ENCODE measurements at regions not wholly inside any gene's neighbourhood (a gene's known extent, or its start where the extent isn't known, plus 50 kb on each side); places are given as distances from the start of the nearest gene placed in this dataset.

DNA sequence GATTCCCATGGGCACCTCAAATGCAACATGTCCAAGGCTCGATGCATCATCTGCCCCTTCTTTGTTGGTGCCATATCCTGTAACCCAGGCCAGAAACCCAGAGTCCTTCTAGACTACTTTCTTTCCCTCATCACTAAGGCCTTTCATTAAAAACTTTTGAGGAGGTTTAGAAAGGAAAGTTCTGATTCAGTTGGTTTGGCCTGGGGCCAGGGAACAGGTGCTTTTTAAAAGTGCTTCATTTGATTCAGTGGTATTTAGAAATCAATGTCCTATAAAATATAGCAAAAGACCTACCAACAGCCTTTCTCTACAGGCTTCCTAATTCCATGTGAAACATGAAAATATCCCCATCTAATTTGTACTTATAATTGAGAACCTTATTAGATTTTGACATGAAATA, 341.9 kb upstream of the RORA start:
- Histone ChIP-seq H3K27me3 (ENCODE audit: low read depth, low read length) (no peaks in the 10 kb centered on the region), H3K36me3 (ENCODE audit: control insufficient read depth in 1 of 2, insufficient read depth in 2 of 2, low read length in 2 of 2) (no peaks in the 10 kb centered on the region), H3K9me3 (ENCODE audit: control insufficient read depth in 1 of 2, low read length in 2 of 2) (no peaks in the 10 kb centered on the region), H3K4me1 (ENCODE audit: control insufficient read depth in 1 of 2, insufficient read depth in 2 of 2, low read length in 2 of 2) (no peaks in the 10 kb centered on the region), H3K4me3 (ENCODE audit: low read depth in 1 of 2, low read length in 2 of 2) (no peak overlapping the region), H3K27ac (ENCODE audit: low read length) (no peak overlapping the region)

DNA sequence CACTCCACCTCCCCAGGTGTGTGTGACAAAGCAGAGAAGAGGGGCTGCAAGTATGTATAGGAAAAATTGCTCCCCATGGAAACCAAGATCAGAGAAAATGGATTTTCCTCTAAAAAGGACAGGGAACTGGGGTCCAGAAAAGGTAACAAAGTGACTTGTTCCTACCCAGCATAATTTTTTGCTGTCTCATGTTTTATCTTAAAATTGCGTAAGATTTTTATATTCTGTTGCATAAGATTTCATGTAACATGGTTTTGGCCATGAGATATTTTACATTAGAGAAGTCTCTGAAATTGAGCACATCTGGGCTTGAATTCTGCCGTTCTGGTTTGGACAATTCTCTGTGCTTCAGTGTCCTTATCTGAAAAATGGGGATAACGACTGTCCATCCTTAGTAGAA, 335.7 kb upstream of the RORA start:
- Histone ChIP-seq H3K9me3 (ENCODE audit: control insufficient read depth in 1 of 2, low read length in 2 of 2) (no peaks in the 10 kb centered on the region), H3K4me1 (ENCODE audit: control insufficient read depth in 1 of 2, insufficient read depth in 2 of 2, low read length in 2 of 2) (no peaks in the 10 kb centered on the region)

DNA sequence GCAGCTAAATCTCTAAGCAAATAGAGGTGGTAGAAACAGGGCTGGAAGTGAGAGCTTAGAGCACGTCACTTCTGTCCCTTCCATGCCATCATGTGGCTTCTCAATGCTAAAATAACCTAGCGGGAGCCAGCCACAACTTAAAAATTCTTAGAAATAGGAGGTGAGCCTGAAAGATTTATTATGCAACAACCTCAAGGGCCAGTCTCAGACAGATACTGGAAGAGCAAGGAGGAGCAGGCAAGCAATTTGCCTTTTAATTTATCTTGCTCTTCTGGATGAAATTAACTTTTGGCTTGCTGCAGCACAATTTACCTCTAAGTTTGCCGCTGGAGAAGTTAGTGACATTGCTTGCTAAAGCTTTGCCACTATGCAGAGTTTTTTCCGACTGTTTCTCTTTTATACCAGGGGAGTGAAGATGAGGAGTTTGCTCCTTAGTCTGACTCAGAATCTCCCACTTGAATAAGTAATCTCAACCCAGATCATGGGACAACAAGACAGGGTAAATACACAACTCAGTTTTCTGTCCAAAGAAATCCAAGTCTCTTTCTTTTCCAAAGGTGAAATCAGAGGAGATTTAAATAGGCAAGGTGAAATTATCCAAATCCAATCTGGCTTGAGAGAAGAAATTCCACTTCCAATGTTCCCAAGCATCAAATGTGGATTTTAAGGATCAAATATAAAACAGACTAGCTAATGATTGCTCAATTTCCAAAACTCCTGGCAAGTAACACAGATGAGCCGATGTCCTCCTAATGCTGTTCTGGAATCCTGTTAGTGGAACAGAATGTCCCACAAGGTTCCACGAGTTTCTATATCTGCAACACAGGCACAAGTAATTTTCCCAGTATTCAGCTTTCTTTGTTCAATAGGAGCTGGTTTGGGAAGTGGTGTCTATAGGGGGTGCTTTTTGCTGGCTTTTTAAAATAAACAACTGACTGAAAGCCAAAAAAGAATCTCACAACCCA, 329.4 kb upstream of the RORA start:
- Histone ChIP-seq H3K4me3 (ENCODE audit: low read depth in 1 of 2, low read length in 2 of 2) (no peak overlapping the region), H3K36me3 (ENCODE audit: control insufficient read depth in 1 of 2, insufficient read depth in 2 of 2, low read length in 2 of 2) (no peaks in the 10 kb centered on the region), H3K27ac (ENCODE audit: low read length) (no peak overlapping the region), H3K9me3 (ENCODE audit: control insufficient read depth in 1 of 2, low read length in 2 of 2) (no peaks in the 10 kb centered on the region), H3K4me1 (ENCODE audit: control insufficient read depth in 1 of 2, insufficient read depth in 2 of 2, low read length in 2 of 2) (no peaks in the 10 kb centered on the region), H3K27me3 (ENCODE audit: low read depth, low read length) (no peaks in the 10 kb centered on the region)

More for the DNA sequence above, 335.7 kb upstream of the RORA start:
- H3K27ac ChIP-seq (ENCODE audit: low read length): no peak overlapping the region
- H3K27me3 ChIP-seq (ENCODE audit: low read depth, low read length): no peaks in the 10 kb centered on the region
- H3K36me3 ChIP-seq (ENCODE audit: control insufficient read depth in 1 of 2, insufficient read depth in 2 of 2, low read length in 2 of 2): no peaks in the 10 kb centered on the region
- no peak overlapping the region for H3K4me3 ChIP-seq (ENCODE audit: low read depth in 1 of 2, low read length in 2 of 2)

DNA sequence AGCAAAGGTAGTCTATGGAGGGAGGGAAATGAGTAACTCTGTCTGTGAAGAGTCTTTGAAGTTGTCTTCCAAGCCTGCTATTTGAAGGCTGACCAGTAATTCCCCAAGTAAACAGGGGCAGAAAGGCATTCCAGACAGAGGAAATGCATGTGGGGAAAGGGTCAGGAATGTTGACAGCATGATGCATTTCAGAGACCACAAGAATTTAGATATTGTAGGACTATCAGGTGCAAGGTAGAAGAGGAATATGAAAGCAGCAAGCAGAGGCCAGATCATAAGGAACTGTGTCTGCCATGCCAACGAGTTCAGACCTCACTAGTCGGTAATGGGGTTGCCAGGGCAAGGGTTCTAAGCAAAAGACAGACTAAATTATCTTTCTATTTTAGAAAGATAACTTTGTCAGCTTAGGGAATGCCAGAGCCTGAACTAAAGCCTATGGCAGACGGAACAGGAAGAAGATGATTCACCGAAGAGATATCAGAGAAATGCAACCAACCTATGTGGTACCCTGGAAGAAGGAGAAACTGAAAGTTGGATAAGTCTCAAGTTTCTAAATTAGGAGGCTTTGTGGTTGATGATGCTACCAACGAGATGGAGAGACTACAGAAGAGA, 327.0 kb upstream of the RORA start:
- Histone ChIP-seq H3K9me3 (ENCODE audit: control insufficient read depth in 1 of 2, low read length in 2 of 2) (no peaks in the 10 kb centered on the region), H3K36me3 (ENCODE audit: control insufficient read depth in 1 of 2, insufficient read depth in 2 of 2, low read length in 2 of 2) (no peaks in the 10 kb centered on the region), H3K27me3 (ENCODE audit: low read depth, low read length) (no peaks in the 10 kb centered on the region), H3K4me1 (ENCODE audit: control insufficient read depth in 1 of 2, insufficient read depth in 2 of 2, low read length in 2 of 2) (no peaks in the 10 kb centered on the region), H3K27ac (ENCODE audit: low read length) (no peak overlapping the region), H3K4me3 (ENCODE audit: low read depth in 1 of 2, low read length in 2 of 2) (no peak overlapping the region)

DNA sequence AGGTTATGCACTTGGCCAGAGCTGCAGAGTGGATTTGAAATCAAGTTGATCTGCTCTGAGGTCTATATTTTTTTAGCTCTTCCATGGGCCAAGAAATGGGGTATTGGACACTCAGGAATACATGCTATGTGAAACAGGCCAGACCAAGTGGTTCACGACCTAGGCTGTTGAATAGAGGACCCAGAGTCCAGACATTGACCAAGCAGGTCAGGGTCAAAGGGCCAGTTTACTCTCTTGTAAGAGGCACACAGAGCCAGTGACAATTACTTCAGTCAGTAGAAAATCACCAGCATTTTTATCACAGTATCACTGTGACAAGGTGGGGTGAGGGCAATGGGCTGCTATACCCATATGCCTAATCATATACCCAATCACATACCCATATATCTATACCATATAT, 320.6 kb upstream of the RORA start:
- Histone ChIP-seq H3K4me3 (ENCODE audit: low read depth in 1 of 2, low read length in 2 of 2) (no peak overlapping the region), H3K9me3 (ENCODE audit: control insufficient read depth in 1 of 2, low read length in 2 of 2) (no peaks in the 10 kb centered on the region), H3K4me1 (ENCODE audit: control insufficient read depth in 1 of 2, insufficient read depth in 2 of 2, low read length in 2 of 2) (no peaks in the 10 kb centered on the region), H3K36me3 (ENCODE audit: control insufficient read depth in 1 of 2, insufficient read depth in 2 of 2, low read length in 2 of 2) (no peaks in the 10 kb centered on the region), H3K27me3 (ENCODE audit: low read depth, low read length) (no peaks in the 10 kb centered on the region), H3K27ac (ENCODE audit: low read length) (no peak overlapping the region)

DNA sequence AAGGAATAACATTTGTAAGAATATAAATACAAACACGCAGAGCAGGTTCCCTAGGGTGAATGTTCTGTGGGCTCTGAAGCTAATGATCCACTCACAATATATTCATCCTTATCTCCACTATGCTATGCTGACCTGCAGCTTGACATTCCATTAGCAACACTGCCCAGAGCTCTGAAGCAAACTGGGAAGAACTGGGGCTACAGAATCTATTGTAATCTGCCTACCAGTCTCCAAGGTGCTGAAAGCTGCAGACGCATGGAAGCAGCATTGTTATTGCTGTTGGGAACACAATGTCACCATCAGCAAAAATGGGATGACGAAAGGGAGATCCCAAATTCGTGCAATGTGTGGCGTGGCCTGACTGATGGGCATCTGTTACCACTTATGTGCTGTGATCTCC, 316.7 kb upstream of the RORA start:
- no peaks in the 10 kb centered on the region for H3K4me1 ChIP-seq (ENCODE audit: control insufficient read depth in 1 of 2, insufficient read depth in 2 of 2, low read length in 2 of 2)

DNA sequence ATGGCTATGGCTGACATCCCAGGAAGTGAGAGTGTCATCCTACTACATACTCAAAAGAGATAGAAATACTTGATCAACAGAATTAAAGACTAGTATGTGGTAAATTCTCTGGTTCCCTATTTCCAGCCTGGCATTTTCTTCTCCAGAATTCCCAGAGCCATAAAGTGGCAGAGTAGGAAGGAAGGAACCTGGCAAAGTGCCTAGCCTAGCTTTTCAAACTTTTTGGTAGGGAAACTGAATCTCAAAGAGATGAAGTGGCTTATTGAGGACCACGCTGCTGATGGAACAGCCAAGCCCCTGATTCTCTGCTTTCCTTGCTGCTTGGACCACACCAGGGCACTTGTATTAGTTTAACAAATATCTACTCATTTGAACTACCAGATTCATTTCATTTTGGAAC, 312.4 kb upstream of the RORA start:
- Histone ChIP-seq H3K27me3 (ENCODE audit: low read depth, low read length) (no peaks in the 10 kb centered on the region), H3K9me3 (ENCODE audit: control insufficient read depth in 1 of 2, low read length in 2 of 2) (no peaks in the 10 kb centered on the region), H3K27ac (ENCODE audit: low read length) (no peak overlapping the region), H3K4me1 (ENCODE audit: control insufficient read depth in 1 of 2, insufficient read depth in 2 of 2, low read length in 2 of 2) (no peaks in the 10 kb centered on the region), H3K36me3 (ENCODE audit: control insufficient read depth in 1 of 2, insufficient read depth in 2 of 2, low read length in 2 of 2) (no peaks in the 10 kb centered on the region), H3K4me3 (ENCODE audit: low read depth in 1 of 2, low read length in 2 of 2) (no peak overlapping the region)

More for the DNA sequence above, 316.7 kb upstream of the RORA start:
- Histone ChIP-seq H3K27me3 (ENCODE audit: low read depth, low read length) (no peaks in the 10 kb centered on the region), H3K9me3 (ENCODE audit: control insufficient read depth in 1 of 2, low read length in 2 of 2) (no peaks in the 10 kb centered on the region), H3K4me3 (ENCODE audit: low read depth in 1 of 2, low read length in 2 of 2) (no peak overlapping the region), H3K27ac (ENCODE audit: low read length) (no peak overlapping the region), H3K36me3 (ENCODE audit: control insufficient read depth in 1 of 2, insufficient read depth in 2 of 2, low read length in 2 of 2) (no peaks in the 10 kb centered on the region)

DNA sequence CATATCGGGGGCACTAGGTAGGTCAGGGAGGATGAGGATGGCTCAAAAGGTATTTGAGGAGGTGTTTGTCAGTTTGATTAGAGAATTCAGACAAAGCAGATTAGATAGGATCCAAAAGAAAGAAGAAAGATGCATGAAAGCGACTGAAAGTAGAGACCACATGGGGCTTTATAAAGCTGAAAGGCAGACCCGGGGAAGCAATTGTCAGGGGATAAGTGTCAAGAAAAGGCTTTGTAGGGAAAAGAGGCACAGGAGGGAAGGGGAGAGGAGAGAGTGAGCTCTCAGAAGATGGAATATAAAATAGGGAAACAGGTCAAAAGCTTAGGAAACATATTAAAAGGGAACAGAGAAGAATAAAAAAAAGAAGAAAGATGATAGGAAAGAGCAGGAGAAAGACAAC, 308.2 kb upstream of the RORA start:
- Histone ChIP-seq H3K4me1 (ENCODE audit: control insufficient read depth in 1 of 2, insufficient read depth in 2 of 2, low read length in 2 of 2) (no peaks in the 10 kb centered on the region), H3K9me3 (ENCODE audit: control insufficient read depth in 1 of 2, low read length in 2 of 2) (no peaks in the 10 kb centered on the region), H3K27ac (ENCODE audit: low read length) (no peak overlapping the region), H3K4me3 (ENCODE audit: low read depth in 1 of 2, low read length in 2 of 2) (no peak overlapping the region), H3K27me3 (ENCODE audit: low read depth, low read length) (no peaks in the 10 kb centered on the region), H3K36me3 (ENCODE audit: control insufficient read depth in 1 of 2, insufficient read depth in 2 of 2, low read length in 2 of 2) (no peaks in the 10 kb centered on the region)

DNA sequence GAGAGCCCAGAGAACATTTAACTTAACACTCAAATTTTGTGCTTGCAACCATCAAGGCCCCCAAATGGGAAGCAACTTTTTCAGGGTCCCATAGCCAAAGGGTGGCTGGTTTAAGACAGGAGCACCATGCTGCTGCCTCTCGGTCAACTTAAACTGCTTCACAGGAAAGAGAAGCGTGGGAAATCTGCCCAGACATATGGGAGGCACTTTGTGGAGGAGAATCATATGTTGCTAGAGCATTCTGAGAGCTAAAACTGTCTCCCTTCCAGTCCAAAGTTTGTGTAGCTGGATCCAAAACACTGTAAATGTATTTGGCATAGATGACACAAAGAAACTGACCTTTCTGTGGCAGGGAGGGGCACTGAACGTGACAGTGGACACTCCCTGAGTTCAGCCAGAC, 305.9 kb upstream of the RORA start:
- no peaks in the 10 kb centered on the region for H3K9me3 ChIP-seq (ENCODE audit: control insufficient read depth in 1 of 2, low read length in 2 of 2)
- no peak overlapping the region for H3K4me3 ChIP-seq (ENCODE audit: low read depth in 1 of 2, low read length in 2 of 2)
- no peaks in the 10 kb centered on the region for H3K36me3 ChIP-seq (ENCODE audit: control insufficient read depth in 1 of 2, insufficient read depth in 2 of 2, low read length in 2 of 2)
- H3K27ac ChIP-seq (ENCODE audit: low read length): no peak overlapping the region
- no peaks in the 10 kb centered on the region for H3K27me3 ChIP-seq (ENCODE audit: low read depth, low read length)
- H3K4me1 ChIP-seq (ENCODE audit: control insufficient read depth in 1 of 2, insufficient read depth in 2 of 2, low read length in 2 of 2): no peaks in the 10 kb centered on the region

DNA sequence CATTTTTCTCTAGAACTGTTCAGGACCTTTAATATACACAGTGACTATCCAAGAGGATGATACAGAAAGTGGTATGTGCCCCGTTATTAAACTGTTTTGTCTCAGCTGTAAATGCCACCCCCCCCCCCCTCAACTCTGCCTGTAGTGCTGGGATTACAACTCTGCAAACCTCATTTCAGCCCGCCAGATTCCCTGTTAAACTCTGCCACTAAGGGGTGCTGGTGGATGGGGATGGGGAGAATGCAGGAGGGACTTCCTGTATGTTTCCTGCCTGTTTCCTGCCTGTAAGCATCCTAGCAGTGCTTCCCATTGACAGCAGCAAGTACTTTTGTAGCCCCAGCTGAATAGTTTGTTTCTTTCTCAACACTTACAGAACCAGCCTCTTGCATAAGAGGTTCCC, 301.7 kb upstream of the RORA start:
- Histone ChIP-seq H3K4me3 (ENCODE audit: low read depth in 1 of 2, low read length in 2 of 2) (no peak overlapping the region), H3K27me3 (ENCODE audit: low read depth, low read length) (no peaks in the 10 kb centered on the region), H3K9me3 (ENCODE audit: control insufficient read depth in 1 of 2, low read length in 2 of 2) (no peaks in the 10 kb centered on the region), H3K27ac (ENCODE audit: low read length) (no peak overlapping the region), H3K36me3 (ENCODE audit: control insufficient read depth in 1 of 2, insufficient read depth in 2 of 2, low read length in 2 of 2) (no peaks in the 10 kb centered on the region), H3K4me1 (ENCODE audit: control insufficient read depth in 1 of 2, insufficient read depth in 2 of 2, low read length in 2 of 2) (no peaks in the 10 kb centered on the region)

DNA sequence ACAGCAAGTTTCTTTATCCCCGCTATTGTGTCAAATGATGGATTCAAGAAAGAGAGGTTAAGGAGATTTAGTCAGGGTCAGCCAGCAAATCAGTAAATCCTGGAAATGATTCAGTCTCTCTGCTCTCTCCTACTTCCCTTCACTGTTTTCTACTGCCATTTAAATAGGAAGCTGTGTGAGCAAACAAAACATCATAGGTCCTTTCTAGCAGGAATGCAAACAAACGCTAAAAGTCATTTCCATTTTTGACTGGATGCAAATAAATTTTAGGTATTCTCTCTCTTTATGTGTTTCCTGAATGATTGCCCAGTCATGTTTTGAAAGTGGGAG, 299.4 kb upstream of the RORA start:
- Histone ChIP-seq H3K27me3 (ENCODE audit: low read depth, low read length) (no peaks in the 10 kb centered on the region), H3K36me3 (ENCODE audit: control insufficient read depth in 1 of 2, insufficient read depth in 2 of 2, low read length in 2 of 2) (no peaks in the 10 kb centered on the region), H3K9me3 (ENCODE audit: control insufficient read depth in 1 of 2, low read length in 2 of 2) (no peaks in the 10 kb centered on the region), H3K4me3 (ENCODE audit: low read depth in 1 of 2, low read length in 2 of 2) (no peak overlapping the region), H3K27ac (ENCODE audit: low read length) (no peak overlapping the region), H3K4me1 (ENCODE audit: control insufficient read depth in 1 of 2, insufficient read depth in 2 of 2, low read length in 2 of 2) (no peaks in the 10 kb centered on the region)
